ENCODE measurements at regions not wholly inside any gene's neighbourhood (a gene's known extent, or its start where the extent isn't known, plus 50 kb on each side); places are given as distances from the start of the nearest gene placed in this dataset.

DNA sequence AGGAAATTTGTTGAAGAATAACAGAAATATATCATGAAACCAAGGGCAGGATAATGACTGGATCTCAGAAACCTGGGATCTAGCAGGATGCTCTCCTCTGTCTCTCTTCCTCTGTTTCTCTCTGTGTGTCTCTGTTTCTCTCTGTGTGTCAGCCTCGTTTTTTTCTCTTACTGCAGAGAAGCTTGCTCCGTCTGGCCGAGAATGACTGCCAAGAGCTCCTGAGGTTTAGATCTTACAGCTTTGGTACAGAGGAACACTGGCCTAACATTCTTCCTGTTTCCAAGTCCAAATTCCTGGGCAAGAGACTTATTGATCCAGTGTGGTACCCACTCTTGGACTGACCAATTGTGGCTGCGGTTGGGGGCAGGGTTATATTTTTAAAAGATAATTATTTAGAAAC, 564.0 kb downstream of the XPNPEP1 start:
- no peak for DNase-seq (ENCODE audit: low read depth)
- H3K4me3 ChIP-seq (replicated peaks; ENCODE audit: low read depth, low read length) = no peak overlapping the region
- no peak for TF ChIP-seq CTCF (IDR thresholded peaks at IDR 0.05; ENCODE audit: low read length, missing control alignments)

DNA sequence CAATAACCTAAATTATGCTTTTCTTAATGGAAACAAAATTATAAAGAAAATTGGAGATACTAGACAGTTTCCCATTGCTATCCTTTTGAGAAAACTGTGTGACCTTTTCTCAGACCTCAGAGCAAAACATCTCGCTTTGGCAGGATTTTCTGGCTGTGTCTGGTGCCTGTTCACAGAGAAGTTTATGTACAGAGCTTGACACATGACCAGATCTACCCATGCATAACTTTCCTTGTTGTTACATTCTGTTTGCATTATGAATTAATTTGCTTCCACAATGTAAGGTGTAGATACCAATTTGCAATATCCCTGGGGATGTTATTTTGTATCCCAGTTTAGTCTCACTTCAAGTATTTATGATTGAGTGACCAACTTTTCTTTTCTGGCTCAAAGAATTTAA, 565.0 kb downstream of the XPNPEP1 start:
- DNase-seq (ENCODE audit: low read depth) = no peak
- no peak for TF ChIP-seq CTCF (IDR thresholded peaks at IDR 0.05; ENCODE audit: low read length, missing control alignments)
- no peak overlapping the region for H3K4me3 ChIP-seq (replicated peaks; ENCODE audit: low read depth, low read length)

- no peak overlapping the region for H3K4me3 ChIP-seq (replicated peaks; ENCODE audit: low read depth, low read length)
- no peak for DNase-seq (ENCODE audit: low read depth)
- TF ChIP-seq CTCF (IDR thresholded peaks at IDR 0.05; ENCODE audit: low read length, missing control alignments) = no peak
These were observed 575.0 kb downstream of the XPNPEP1 start for GRCh38 chr10:109348324-109348723.

DNA sequence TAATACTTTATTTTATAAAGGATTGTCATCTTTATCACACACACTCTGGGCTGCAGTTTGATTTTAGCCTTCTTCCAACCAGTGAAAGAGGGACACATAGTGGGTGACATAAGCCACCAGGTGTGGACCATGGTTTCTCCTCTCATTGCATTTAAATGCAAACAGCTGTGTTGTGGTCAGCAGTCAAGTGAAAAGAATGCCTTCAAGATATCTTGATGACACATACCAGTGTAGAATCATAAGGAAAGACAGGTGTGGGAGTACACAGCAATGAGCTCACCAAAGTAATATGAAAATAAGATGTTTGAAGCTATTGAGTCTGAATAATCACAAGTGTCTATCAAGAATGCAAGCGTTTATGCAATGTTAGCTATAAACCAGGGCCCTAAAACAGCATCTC, 580.0 kb downstream of the XPNPEP1 start:
- DNase-seq (ENCODE audit: low read depth) = peak; percentile 1
- H3K4me3 ChIP-seq (replicated peaks; ENCODE audit: low read depth, low read length) = no peak overlapping the region
- no peak for TF ChIP-seq CTCF (IDR thresholded peaks at IDR 0.05; ENCODE audit: low read length, missing control alignments)

- no peak for DNase-seq (ENCODE audit: low read depth)
These were observed 581.3 kb downstream of the XPNPEP1 start for GRCh38 chr10:109341986-109342385.

DNA sequence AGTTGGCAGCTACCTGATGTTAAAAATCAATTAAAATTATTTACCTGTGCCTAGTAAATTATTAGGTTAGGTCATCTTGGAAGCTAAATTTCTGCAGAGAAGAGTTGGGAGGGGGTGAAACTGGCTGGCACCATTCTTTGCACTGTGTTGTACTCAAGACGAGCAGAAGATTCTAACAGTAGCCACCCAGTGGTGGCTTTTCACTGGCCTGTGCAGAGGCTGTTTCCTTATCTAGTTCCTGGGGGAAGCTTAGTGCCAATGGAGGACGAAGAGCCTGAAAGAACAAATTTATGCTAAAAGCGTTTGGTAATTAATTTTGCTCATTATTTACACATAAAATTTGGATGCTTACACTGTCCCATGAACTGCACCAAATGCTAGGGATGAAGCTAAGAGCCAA, 595.3 kb downstream of the XPNPEP1 start:
- TF ChIP-seq CTCF (IDR thresholded peaks at IDR 0.05; ENCODE audit: low read length, missing control alignments) = no peak
- DNase-seq (ENCODE audit: low read depth) = no peak
- H3K4me3 ChIP-seq (replicated peaks; ENCODE audit: low read depth, low read length) = no peak overlapping the region

More at GRCh38 chr10:109341986-109342385, 581.3 kb downstream of the XPNPEP1 start:
- H3K4me3 ChIP-seq (replicated peaks; ENCODE audit: low read depth, low read length) = no peak overlapping the region
- no peak for TF ChIP-seq CTCF (IDR thresholded peaks at IDR 0.05; ENCODE audit: low read length, missing control alignments)

DNA sequence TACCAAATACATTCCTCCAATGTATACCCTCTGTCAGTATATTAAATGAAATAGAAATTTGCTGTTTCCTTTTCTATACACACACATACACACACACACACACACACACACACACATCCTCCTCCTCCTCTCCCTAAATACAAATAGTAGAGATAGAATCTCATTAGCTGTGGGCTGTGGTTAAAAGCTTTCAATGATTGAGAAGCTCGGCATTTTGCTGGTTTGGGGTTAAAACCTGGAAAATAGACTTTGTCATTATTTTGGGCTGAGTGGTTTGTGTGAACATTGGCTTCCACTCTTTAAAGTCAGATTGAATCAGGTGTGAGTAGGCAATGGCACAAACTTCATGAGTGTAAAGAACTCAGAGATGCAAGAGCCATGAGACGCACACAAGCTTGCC, 596.0 kb downstream of the XPNPEP1 start:
- no peak for TF ChIP-seq CTCF (IDR thresholded peaks at IDR 0.05; ENCODE audit: low read length, missing control alignments)
- no peak overlapping the region for H3K4me3 ChIP-seq (replicated peaks; ENCODE audit: low read depth, low read length)
- DNase-seq (ENCODE audit: low read depth) = no peak

Measured in fibroblast of pulmonary artery (primary cell).